GM20000 (cell line): ENCODE measurements at regions not wholly inside any gene's neighbourhood (a gene's known extent, or its start where the extent isn't known, plus 50 kb on each side); places are given as distances from the start of the nearest gene placed in this dataset.

Experiments used
- DNase-seq: peaks from one replicate; pipeline ENCODE4 v3.0.0; 2012; ENCODE audit warnings: low spot score
- CTCF ChIP-seq: IDR thresholded peaks from 2 replicates; pipeline ENCODE4 v1.5.1; 2012; ENCODE audit warnings: mild to moderate bottlenecking, control low read depth; ENCODE audit errors: extremely low read depth, missing control alignments

- no peak for TF ChIP-seq CTCF
- DNase-seq = no peak
These were observed 227.7 kb downstream of the BCAT1 start for GRCh38 chr12:24721191-24721590.

DNA sequence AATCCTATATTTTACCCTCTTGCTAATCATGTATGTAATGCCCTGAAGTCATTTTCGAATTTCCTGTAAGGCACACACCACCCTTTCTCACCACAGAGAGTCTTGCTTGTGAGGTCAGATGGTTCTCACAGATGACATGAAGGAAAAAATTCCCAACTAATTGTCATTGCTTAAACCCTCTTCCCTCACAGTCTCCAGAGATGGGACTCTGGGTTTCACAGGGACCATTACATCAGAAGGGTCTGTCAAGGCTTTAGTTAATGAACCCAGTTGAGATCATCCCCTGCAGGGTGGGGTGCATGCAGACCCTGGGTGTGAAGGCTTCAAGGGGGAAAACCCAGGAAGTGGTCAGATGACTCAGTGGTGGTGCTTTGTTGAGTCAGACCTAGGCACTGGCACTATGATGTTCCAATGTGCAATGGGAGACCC, 229.6 kb downstream of the BCAT1 start:
- DNase-seq = peak; percentile 21

DNA sequence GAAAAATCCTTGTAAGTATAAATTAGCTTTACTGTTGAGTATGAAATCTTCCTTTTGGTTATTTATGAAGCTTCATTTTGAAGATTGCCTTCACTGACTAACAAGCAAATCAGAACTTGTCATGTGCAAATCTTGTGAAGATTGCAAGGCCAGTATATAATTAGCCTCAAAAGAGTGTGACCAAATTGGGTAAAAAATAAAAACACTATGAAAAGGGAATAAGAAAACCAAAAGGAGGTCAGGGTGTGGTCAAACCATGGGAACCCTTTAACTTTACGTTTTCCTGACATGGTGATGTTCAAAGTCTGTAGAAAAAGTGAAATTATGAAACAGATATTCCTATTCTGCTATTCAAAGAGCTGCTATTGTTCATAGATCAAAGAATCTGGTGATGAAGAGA, 230.3 kb downstream of the BCAT1 start:
- no peak for TF ChIP-seq CTCF
- DNase-seq = no peak

More for the DNA sequence above, 229.6 kb downstream of the BCAT1 start:
- no peak for TF ChIP-seq CTCF

DNA sequence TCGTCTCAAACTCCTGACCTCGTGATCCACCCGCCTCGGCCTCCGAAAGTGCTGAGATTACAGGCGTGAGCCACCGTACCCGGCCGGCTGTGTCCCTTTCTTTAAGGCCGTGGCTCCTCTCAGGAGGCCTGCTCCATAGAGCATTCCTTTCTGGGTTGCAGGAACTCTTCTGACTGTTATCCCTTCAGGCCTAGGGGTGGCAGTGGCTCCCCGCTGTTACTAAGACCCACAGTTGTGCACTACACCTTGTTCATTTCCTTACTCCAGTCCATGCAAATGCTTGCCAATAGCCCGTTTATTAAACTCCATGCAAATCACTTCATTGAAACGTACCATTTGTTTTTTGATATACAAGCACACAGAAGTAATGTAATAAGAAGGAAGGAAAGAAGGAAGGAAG, 234.7 kb downstream of the BCAT1 start:
- TF ChIP-seq CTCF = no peak
- no peak for DNase-seq

GRCh38 chr12:24711056-24712008, 237.6 kb downstream of the BCAT1 start:
- no peak for DNase-seq
- TF ChIP-seq CTCF = no peak

DNA sequence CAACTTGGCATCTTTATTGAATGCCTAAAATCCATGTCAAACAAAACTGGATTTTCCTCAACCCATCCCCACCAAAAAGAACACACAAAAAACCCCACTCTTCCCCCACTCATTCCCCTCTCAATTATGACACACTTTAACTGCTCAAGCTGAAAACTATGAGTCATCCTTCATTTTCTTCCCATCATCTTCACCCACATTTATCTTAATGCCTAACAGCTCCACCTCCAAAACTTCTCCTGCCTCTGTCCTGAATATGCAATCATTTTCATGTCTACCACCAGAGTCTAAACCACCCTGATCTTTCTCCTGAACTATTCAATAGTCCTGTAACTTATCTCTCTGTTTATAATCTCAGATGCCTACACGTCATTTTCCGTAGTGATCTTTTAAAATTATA, 239.7 kb downstream of the BCAT1 start:
- no peak for TF ChIP-seq CTCF
- no peak for DNase-seq

DNA sequence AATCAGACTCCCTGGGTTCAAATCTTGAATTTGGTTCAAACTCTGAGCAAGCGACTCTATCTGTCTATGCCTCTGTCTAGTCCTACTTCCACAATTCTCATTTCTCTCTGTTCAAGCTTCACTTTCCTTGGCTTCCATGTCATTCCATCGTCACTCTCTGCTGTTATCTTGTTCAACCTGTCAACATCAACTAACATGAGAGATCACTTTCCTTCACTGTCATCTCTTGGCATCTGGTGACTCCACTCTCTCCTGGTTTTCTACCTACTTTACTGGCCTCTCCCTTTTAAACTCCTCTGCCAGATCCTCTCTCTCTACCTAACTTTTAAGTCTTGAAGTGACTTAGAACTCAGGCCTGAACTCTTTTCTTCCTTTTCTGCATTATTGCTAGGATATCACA, 240.2 kb downstream of the BCAT1 start:
- no peak for DNase-seq
- TF ChIP-seq CTCF = no peak
